ENCODE measurements at regions not wholly inside any gene's neighbourhood (a gene's known extent, or its start where the extent isn't known, plus 50 kb on each side); places are given as distances from the start of the nearest gene placed in this dataset.

DNA sequence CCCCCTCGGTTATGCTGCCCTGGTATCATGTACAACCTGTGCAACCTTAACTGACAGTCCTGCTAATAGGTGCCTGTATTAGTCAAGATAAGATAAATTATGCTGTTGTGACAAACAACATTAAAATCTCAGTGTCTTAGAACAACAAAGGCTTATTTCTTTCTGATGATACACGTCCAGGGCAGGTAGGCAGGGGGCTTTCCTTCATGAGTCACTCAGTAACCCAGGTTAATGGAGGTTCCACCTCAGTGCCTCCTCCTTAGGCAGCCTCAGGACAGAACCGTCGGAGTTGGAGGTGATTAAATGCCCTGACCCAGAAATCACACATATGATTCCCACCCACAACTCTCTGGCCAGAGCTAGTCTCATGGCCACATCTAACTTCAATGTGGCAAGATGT is 94.6 kb upstream of the CASZ1 start:
- POLR2A ChIA-PET, result no interaction called here
- DNase-seq (ENCODE audit: low read depth, low spot score), result no peak
- Histone ChIP-seq H3K4me3 (replicated peaks in 1 of 3; ENCODE audit: insufficient read depth in 1 of 3, low read depth in 1 of 3, low read length in 3 of 3) (no peak overlapping the region), H3K9me3 (replicated peaks; ENCODE audit: control insufficient read depth, insufficient read depth, low read length) (no peaks in the 10 kb centered on the region), H3K4me1 (ENCODE audit: control insufficient read depth, extremely low read depth, insufficient read depth, low read length) (no peaks in the 10 kb centered on the region), H3K27me3 (ENCODE audit: control insufficient read depth in 2 of 2, insufficient read depth in 2 of 2, low read length in 2 of 2) (peaks cover 25 to 31% of the 10 kb centered on the region in 2 experiments), H2AFZ (ENCODE audit: low read depth, low read length) (no peak overlapping the region), H3K27ac (ENCODE audit: insufficient read depth, low read depth, low read length) (no peak overlapping the region), H3K9ac (replicated peaks; ENCODE audit: extremely low read depth, insufficient read depth, low read length) (no peak overlapping the region), H3K36me3 (ENCODE audit: control insufficient read depth in 2 of 2, extremely low read depth in 1 of 2, insufficient read depth in 2 of 2, low read length in 2 of 2) (no peaks in the 10 kb centered on the region), H3K4me2 (ENCODE audit: insufficient read depth, low read length) (no peak overlapping the region), H4K20me1 (replicated peaks; ENCODE audit: control insufficient read depth, extremely low read depth, insufficient read depth, low read length) (no peaks in the 10 kb centered on the region), H3K79me2 (ENCODE audit: control insufficient read depth, insufficient read depth, low read length) (no peaks in the 10 kb centered on the region), H3K9me1 (replicated peaks; ENCODE audit: control insufficient read depth, extremely low read depth, insufficient read depth, low read length) (no peaks in the 10 kb centered on the region)
- BruUV-seq (replicated peaks), result no TSS peak
- CTCF ChIA-PET, result interaction anchor here (0.7 to 1.5 kb wide), 2 partner anchors 10 to 834 kb away, joined by 3 to 4 read pairs; no protein-coding TSS in a partner anchor
- no peak for FAIRE-seq
- TF ChIP-seq, protein P1, sequence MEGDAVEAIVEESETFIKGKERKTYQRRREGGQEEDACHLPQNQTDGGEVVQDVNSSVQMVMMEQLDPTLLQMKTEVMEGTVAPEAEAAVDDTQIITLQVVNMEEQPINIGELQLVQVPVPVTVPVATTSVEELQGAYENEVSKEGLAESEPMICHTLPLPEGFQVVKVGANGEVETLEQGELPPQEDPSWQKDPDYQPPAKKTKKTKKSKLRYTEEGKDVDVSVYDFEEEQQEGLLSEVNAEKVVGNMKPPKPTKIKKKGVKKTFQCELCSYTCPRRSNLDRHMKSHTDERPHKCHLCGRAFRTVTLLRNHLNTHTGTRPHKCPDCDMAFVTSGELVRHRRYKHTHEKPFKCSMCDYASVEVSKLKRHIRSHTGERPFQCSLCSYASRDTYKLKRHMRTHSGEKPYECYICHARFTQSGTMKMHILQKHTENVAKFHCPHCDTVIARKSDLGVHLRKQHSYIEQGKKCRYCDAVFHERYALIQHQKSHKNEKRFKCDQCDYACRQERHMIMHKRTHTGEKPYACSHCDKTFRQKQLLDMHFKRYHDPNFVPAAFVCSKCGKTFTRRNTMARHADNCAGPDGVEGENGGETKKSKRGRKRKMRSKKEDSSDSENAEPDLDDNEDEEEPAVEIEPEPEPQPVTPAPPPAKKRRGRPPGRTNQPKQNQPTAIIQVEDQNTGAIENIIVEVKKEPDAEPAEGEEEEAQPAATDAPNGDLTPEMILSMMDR (IDR thresholded peaks at IDR 0.05; ENCODE audit: extremely low read depth in 1 of 2, insufficient read depth in 1 of 2, low read depth in 1 of 2, low read length in 2 of 2), result no peak
- TF ChIP-seq JUN (IDR thresholded peaks at IDR 0.05; ENCODE audit: borderline replicate concordance, insufficient read depth, insufficient read length, low read depth) (no peak), GATA2 (IDR thresholded peaks at IDR 0.05; ENCODE audit: insufficient read depth, insufficient read length, low read depth, low read length) (no peak), FOS (IDR thresholded peaks at IDR 0.05; ENCODE audit: borderline replicate concordance, insufficient read depth, low read length) (no peak), POLR2A (IDR thresholded peaks at IDR 0.05; ENCODE audit: low read depth, low read length) (no peak), EZH2 (IDR thresholded peaks at IDR 0.05; ENCODE audit: borderline replicate concordance, low read depth, low read length, severe bottlenecking) (no peak), MYC (IDR thresholded peaks at IDR 0.05; ENCODE audit: low read depth, low read length) (no peak), POLR2AphosphoS5 (IDR thresholded peaks at IDR 0.05; ENCODE audit: insufficient read depth, low read depth, low read length) (no peak)
- TF ChIP-seq, protein P2, sequence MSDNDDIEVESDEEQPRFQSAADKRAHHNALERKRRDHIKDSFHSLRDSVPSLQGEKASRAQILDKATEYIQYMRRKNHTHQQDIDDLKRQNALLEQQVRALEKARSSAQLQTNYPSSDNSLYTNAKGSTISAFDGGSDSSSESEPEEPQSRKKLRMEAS (IDR thresholded peaks at IDR 0.05; ENCODE audit: insufficient read depth, insufficient read length), result no peak
- dilution Hi-C loops (cut with MboI; ENCODE audit: extremely low pct_ligation_motif_present, low sequenced_read_pairs) (no loop called here), intact Hi-C loops (cut with micrococcal nuclease) (no loop called here)
